ENCODE measurements at regions not wholly inside any gene's neighbourhood (a gene's known extent, or its start where the extent isn't known, plus 50 kb on each side); places are given as distances from the start of the nearest gene placed in this dataset.
A peak's percentile ranks its signal among the peaks of the same experiment; 100 is the strongest.
"Not testable (repeated sequence)": the region's sequence is repeated elsewhere in the genome, so short reads cannot be mapped to it uniquely, and the experiment has no call there.

GRCh38 chr11:110347660-110348059 is 51.2 kb upstream of the RDX start:
- no peak for DNase-seq

DNA sequence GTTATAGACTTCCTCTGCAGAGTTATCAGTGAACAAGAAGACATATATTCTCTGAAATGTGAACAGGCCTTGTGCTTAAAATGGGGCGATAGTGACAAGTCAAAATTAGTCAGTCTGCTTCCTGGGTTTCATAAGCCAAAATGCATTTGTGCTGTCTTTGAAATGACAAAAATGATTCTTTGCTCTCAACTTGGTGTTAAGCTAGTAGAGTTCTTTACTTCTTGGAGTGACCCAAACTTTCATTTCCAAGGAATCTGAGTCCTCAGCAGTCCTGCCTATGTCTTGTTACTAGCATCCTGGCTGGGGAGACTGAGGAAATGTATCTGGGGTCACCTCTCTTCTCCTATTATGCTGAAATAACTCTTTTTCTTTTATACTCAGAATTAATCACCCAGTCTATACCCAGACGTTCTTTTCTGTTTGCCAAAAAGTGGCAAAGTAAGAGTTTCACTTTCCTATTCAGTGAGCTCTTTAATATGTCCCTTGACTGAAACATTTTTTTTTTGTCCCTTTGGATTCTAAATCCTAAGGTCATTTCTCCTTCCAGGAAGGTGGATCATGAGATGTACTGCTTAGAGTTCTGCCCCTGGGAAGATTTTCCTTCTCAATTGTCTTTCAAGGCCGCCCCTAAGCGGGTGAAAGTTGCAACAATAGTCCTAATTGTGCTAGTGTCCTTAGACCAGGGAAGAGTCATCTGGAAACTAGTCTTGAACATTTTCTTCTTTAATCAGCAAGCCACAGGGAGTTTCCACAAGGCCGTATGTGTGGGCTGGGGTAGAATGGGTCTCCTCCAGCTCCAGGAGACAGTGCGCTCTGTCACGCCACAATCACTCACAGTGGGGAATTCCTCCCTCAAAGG is 53.0 kb upstream of the RDX start:
- DNase-seq = no peak

GRCh38 chr11:110349997-110350383 is 53.6 kb upstream of the RDX start:
- DNase-seq = not testable (repeated sequence)

- DNase-seq = peak; percentile 72
Measured at GRCh38 chr11:110355011-110355744, 58.8 kb upstream of the RDX start.

DNA sequence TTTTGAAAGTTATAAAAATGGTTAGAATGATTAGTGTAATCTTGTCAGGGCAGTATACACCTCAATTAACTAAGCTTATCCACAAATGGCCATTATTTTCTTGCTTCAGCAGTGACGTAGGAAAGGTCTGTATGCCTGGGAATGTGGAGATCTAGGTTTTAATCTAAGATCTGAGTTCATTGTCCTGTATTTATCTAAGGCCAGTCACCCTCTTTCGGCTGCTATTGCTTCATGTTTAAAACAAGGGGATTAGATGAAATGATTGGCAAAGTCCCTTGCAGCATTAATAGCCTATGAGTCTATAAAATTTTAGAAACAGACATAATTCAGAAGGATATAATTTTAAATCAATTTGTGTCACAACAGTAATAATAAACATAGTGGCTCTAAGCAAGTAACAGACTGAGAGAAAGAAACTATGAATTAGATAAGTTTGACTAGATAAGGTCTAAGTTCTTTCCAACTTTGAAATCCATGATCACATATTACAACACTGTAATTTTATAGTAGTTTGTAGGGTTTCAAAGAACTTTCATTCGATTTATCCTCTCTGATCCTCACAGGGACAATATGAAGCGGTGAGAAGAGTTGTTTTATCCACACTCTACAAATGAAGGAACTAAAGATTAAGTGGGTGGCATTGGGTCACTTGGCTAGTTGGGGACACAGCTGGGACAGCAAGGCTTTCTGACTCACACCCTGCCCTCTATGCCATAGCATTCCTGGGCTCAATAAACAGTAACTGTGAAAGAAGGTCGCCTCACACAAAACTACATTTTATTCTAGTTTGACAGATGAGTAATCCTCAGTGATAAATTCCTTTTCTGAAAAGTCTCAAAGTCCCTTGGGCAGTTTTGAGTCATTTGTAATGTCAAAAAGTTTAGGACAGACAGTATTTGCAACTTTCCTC is 60.6 kb upstream of the RDX start:
- DNase-seq = no peak

GRCh38 chr11:110358336-110358735 is 61.9 kb upstream of the RDX start:
- no peak for DNase-seq

GRCh38 chr11:110360781-110361408 is 64.5 kb upstream of the RDX start:
- DNase-seq = not testable (repeated sequence)

GRCh38 chr11:110362971-110363509 is 66.6 kb upstream of the RDX start:
- DNase-seq = peak; percentile 98

DNA sequence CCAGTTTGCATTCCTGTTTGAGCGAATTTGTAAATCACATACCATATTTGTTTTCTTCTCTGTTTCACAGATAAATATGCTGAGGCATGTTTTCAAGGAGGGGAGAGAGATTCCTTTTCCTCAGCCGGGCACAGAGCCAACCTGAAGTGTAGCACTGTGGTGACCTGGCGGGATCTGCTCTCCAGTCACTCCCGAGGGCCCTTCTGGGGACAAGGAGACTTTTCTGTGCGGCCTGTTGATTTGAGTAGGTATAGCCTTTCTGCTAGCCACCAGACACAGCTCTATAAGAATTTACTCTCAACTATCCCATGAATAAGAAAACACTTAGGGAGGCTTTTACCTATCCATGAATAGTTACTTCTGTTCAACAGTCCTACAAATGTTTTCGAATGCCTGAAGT is 63.5 kb upstream of the FDX1 start:
- DNase-seq = peak; percentile 66

GRCh38 chr11:110367571-110367970 is 62.2 kb upstream of the FDX1 start:
- DNase-seq = peak; percentile 35

- no peak for DNase-seq
Measured at GRCh38 chr11:110371084-110371483, 58.7 kb upstream of the FDX1 start.

GRCh38 chr11:110373051-110373702 is 56.6 kb upstream of the FDX1 start:
- DNase-seq = peak; percentile 55

DNA sequence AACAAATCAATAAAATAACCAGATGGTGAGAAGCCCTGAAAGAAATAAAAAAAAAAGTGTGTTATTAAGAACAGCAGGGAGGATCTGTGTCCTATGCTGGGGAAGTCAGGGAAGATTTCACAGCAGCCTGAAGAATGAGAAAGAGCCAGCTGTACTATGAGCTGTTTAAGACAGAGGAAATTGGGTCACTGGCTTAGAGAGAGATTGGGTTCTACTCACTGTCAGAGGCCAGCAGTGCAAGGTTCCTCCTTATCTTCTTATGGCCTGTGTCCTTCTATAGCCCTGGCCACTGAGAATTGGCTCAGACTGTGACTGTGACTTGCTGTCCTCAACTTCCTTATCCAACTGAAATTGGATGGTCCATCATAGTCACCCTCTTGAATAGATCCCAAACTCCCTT is 54.8 kb upstream of the FDX1 start:
- DNase-seq = peak; percentile 35

DNA sequence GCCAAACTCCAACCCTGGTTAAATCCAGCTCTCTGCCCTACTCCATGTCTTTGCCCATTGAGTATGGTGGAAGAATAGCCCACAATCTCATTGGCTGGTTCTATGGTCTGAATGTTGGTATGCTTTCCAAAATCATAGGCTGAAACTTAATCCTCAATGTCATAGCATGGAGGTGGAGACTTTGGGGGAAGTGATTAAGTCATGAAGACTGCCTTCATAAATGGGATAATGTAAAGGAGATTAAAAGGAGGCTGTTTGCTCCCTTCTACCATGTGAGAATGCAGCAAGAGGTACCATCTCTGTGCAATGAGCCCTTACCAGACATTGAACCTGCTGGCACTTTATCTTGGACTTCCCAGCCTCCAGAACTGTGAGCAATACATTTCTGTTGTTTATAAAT is 54.4 kb upstream of the FDX1 start:
- DNase-seq = no peak

- DNase-seq = no peak
Measured at GRCh38 chr11:110376021-110376420, 53.7 kb upstream of the FDX1 start.

GRCh38 chr11:110376711-110377324 is 52.9 kb upstream of the FDX1 start:
- peak; percentile 99 for DNase-seq

DNA sequence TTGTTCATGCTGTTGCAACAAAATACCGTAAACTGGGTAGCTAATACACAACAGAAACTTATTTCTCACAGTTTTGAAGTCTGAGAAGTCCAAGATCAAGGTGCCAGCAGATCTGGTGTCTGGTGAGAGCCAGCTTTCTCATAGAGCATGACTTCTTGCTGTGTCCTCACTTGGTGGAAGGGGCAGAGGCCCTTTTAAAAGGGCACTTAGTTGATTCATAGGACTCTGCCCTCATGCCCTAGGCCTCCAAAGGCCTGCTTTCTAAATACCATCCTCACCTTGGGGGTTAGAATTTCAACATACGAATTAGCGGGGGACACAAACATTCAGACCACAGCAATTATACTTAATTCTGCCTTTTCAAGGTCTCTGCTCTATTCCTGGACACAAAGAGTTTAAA is 52.3 kb upstream of the FDX1 start:
- peak; percentile 42 for DNase-seq

DNA sequence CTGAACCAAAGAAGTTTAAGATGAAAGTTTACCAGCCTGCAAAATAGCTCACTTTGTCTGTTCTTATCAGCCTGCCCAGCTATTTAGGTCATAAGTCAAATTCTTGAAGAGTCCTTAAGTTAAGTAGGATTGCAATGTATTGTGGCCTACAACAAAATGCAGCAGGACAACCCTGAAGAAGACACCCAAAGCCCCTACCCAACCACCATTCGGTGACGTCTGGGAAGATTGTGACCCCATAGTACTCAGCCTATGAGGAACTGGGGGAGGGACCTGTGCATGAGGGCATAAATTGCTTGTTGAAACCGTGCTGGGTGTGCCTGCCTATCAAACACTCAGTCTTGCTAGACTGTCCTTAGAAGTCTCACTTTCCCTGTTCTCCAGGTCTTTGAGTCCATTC is 50.5 kb upstream of the FDX1 start:
- DNase-seq = no peak

DNA sequence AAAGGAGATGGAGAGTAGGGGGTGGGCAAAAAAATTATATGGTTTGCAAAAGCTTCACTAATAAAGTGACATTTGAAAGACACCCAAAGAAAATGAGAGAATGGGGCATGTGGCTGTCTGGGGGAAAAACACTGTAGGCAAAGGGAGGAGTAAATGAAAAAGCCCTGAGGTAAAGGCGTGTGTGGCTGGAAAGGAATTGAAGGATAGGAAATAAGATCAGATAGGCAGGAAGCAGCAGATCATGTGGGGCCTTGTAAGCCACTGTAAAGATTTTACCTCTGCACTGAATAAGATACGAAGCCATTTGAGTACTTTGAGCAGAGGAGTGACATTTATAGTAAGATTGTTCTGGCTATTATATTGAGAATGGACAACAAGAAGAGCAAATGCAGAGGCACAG is 49.8 kb upstream of the FDX1 start:
- no peak for DNase-seq
